Stimulated activated CD4-positive, alpha-beta T cell treated with anti-CD3 and anti-CD28 coated beads, Interleukin-12 subunit alpha, Interleukin-12 subunit beta, amount 100 ng/mL, for 48 hours (primary cell): ENCODE measurements at regions not wholly inside any gene's neighbourhood (a gene's known extent, or its start where the extent isn't known, plus 50 kb on each side); places are given as distances from the start of the nearest gene placed in this dataset.

ENCODE experiments used
- DNase-seq, 3 donors: peaks; one replicate each; pipeline ENCODE4 v3.0.0-alpha.2; 2020; ENCODE audit warnings: low read depth in 2 of 3, low spot score in 1 of 3

DNA sequence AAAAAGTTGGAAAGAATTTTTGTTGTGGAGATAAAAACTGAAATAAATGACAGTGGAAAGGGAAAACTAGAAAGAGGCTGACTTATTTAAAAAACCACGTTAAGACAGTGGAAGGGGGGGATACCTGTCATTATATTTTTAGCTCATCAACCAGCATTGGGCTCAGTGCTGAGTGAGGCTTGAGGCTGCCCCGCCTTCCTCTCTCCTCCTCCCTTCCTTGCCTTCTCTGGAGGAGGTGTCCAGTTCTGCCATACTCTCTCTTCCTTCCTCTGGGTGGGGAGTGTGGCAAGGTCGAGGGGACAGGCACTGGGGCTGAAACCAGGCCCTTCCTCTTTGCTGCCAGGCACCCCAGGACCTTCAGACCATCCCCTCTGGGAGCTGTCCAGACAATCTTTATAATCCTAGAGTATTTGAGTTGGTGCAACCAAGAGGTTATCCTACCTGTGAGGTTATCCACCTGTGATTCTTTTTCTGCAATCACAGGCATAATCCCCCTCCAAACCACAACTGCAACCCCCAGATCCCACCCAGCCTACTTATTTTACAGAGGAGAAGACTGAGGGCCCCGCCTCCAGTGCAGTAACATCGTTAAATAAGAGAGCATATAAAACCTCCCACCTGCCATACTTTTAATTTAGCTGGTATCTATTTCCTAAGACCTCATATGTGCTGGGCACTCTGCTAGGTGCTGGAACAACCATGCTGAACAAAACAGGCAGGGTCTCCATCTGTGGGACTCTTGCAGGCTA, 578.5 kb downstream of the BUD13 start:
- DNase-seq: no peak

DNA sequence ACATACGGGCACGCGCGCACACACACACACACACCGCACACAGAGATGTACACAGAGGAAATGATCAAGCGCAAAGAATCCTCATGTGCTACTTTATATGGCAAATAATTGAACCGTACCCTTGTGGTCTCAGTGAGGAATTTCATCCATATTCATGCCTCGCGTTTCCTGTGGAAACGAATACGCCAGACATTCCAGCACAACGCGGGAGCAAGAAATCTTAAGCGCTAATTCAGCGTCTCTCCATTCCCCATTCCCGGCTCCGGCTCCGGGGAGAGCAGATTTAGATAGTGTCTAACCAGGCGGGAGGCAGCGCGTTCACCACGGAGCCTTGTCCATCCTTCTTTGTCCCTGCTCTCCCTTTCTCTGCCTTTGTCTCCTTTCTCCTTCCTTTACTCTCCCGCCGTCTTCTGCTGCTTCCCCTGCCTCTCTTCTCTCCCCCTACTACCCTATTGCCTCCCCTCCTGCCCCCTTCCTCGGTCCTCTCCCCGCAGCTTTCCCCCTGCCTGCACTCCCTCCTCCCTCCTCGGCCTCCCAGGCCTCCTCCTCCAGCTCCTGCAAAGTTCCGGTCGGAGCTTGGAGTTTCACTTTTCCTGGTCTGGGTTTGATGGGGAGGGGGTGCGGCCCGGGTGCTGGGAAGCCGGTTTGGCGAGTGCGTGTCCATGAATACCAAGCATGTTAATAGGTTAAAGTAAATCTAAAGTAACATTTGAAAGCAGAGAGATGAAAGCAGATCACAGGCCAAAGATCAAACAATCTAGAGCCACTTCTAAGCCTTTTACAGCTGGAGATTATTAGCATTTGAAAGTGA, 579.3 kb downstream of the BUD13 start:
- no peak for DNase-seq

DNA sequence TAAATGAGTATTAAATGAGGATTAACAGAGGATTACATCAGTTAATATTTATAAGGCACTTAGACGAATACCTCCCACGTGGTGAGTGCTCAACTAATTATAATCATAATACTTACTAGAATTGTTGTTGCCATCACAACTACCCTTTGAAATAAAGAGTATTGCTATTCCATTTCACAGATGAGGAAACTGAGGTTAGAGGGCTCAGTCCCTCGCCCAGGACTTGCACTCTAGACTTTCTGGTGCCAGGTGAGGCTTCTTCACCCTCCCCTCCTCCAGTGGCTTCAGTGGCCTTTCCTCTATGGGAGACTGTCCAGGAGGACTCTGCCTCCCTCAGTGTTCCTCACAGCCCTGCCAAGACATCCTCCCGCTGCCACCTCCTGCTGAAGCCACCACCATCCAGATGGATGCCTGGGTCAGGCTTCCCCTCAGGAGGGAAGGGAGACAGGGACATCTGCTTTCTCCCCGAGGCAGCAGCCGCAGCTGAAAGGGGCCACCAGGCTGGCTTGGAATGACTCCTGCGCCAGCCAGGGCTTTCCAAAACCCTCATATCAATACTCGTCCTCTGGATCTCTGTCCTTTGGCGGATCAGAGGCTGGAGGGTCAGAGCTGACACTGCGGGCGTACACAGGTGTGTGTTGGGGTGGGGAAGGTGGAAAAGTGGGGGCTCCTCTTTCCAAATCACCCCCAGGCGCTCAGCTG, 580.1 kb downstream of the BUD13 start:
- no peak for DNase-seq

DNA sequence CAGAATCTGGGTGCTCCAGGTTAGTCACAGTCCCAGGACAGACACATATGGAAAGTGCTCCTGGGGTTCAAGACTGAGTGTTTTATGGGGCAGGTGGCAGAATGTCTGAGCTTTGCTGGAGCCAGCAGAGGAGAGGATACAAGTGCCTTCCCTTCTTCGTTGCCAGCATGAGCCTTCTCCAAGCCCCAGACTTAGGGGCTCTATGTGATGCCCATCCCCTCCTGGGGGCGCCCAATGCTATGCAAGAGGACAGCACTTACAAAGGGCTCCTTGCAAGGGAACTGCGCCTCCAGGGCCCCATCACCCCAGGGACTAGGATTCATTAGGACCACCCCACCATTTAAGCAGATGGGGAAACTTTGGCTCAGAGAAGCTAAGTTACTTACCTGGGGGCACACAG, 581.9 kb downstream of the BUD13 start:
- DNase-seq: no peak

DNA sequence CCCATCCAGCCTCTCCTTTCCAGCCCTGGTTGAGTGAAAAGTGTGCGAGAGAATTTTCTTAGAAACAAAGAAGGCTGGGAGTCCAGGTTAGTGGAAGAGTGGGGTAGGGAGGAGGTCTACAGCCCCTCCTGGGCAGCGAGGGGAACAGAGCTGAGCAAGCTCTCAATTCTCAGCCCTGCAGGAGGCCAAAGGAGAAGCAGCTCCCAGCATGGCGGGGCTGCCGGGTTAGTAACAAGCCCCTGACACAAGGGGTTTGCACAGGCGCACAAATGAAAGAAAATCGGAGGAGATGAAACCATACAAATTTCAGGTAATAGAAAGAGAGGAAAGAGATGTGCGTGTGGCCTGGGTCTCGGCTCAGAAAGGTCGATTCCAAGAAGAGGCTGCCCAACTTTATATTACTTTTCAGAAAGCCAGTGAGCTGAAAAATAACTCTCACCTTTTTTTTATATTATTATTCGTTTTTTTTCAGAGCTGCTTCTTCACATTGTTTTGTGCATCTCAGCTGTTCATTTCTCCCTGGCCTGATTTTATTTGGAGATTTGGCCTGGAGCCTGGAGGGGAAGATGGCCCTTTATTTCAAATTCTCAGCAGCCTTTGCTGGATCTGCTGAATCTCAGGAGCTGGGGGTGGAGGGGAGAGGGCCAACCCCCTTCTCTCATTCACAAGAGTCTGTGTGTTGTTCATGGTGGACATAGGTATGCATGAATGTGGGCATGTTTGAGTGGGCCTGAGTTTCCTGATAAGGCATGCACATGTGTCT, 583.2 kb downstream of the BUD13 start:
- no peak for DNase-seq

DNA sequence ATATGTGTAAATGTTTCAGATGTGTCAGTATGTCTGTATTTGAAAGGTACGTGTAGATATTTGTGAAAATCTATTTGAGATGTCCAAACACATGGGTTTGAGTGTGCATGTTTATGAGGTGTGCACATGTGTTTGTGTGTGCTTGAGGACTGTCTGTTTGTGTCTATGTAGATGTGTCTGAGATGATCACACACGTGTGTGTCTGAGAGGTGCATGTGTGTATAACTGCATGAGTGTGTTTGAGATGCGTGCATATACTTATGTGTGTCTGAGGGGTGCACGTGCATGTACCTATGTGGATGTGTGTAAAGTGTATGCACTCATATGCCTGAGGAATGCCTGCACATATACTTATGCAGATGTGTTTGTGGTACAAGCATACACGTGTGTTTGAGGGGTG, 584.4 kb downstream of the BUD13 start:
- no peak for DNase-seq

DNA sequence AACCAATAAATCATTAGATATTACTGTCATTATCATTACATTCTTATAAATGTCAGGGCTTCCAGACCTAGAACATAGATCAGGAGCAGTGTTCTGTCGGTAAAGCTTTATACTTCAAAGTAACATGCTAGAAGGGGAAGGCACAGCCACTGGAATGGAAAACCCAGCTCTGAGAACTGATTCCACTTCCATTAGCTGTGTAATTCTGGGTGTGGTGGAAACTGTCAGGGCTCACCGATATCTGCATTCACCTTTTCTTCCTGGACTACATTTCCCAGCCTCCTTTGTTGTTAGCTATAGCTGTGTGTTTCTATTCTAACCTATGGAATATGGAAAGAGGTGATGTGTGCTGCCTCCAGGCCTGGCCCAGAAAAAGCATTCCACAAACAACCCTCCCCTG, 585.8 kb downstream of the BUD13 start:
- no peak for DNase-seq

DNA sequence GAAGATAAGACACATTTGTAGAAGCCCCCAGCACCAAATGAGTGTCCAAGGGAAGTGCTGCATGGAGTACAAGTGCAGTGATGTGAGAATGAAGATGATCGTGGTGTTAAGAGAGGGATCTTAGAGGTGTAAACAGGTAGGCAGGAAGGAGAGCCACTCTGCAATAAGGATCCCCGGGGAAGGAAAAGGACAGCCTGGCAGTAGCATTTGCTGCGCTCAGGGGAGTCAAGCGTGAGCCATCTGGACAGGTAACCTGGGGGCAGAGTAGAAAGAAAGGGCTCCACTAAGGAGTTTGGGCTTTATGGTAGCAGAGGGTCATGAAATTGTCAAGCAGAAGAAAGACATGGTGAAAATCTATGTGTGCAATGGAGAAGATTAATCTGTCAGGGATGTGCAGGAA, 587.2 kb downstream of the BUD13 start:
- no peak for DNase-seq

DNA sequence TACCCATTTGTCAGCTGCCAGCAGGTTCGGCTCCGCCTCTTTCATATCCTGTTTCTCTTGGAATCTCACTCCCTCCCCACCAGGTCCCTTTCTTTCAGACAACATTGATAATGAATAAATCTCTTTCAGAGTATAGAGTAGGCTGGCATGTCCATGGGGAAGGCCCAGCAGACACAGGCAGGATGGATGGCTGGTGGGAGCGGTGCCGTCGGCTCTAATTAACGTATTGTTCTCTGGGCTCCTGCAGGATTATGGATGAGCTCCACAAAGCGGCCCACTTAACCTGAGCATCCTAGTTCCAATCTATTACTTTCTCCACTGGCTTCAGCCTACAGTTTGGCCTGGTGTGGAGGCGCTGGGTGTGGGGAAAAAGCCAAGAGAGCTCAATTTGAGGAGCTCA, 588.0 kb downstream of the BUD13 start:
- no peak for DNase-seq

DNA sequence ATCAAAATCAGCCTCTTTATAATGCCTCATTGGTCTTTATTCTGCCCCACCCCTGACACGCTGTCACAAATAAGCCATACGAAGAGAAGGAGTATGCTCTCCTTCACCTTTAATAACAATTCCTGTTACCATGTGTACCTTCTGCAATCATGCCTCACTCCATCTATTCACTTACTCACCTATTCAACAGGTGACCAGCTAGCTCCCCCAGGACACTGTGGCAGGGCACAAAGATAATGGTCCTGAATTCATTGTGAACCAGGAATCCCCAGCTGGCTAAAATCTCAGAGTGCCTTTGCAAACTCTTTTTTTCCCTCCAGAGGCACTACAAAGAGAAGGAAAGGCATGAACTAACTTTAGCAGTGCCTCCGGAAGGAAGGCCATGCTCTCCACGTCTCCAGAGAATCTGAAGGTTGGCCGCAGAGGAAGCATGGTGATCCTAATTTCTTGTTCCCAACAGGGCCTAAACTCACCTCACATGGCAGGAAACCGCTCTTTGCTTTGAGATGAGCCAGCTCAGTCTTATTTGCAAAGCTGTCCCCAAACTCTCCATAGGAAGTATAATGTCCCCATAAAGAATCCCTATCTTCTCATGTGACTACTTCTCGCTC, 590.3 kb downstream of the BUD13 start:
- DNase-seq: no peak

DNA sequence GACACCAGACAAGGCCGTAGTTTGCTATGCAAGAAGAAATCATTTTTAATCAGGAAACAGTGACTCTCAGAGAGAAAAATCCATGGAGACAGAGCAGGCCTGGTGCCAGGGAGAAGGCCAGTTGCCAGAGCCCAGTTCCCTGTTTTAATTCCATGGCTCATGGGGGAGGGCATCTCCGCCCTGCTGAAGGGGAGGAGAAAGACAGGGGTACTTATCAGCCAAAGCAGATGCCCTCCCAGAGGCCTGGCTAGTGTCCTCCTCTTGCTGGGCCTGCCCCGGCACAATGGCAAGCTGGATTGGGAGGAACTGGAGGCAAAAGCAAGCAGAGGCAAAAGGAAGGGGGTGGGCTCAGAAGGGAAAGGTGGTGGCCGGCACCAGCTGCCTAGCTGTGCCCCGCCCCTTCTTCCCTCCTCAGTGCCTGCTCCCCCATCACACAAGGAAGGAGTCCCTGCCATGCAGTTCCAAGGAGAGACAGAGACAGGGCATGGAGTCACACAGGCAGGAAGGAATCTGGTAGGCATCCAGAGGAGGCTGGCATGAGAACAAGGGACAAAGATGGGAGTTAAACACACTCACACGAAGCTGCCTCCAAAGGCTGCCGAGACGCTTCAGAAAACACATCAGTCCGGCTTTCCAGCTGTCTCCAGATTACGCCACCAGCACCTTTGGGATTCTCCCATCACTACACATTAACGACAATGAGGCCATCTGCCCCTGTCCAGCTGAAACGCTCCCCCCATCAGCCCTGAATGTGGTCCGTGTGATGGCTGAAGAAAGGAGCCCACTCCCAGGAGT, 591.8 kb downstream of the BUD13 start:
- no peak for DNase-seq

DNA sequence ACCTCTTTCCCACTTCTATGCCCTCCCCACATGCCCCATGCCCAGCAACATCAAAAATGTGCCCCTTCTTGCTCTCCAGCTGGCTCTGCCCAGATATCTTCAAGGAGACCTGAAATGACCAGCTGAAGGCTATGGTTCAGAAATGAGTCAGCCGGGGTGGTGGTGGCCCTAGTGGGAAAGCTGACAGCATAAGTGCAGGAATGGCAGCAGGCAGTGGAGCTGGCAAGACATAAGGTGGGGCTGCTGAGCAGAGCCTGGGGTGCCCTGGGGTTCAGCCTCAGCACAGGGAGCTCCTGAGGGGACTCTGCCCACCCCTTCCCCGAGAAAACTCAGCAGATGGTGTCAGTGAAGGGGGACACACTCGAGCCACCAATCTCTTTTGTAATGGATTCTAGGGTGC, 593.4 kb downstream of the BUD13 start:
- no peak for DNase-seq

DNA sequence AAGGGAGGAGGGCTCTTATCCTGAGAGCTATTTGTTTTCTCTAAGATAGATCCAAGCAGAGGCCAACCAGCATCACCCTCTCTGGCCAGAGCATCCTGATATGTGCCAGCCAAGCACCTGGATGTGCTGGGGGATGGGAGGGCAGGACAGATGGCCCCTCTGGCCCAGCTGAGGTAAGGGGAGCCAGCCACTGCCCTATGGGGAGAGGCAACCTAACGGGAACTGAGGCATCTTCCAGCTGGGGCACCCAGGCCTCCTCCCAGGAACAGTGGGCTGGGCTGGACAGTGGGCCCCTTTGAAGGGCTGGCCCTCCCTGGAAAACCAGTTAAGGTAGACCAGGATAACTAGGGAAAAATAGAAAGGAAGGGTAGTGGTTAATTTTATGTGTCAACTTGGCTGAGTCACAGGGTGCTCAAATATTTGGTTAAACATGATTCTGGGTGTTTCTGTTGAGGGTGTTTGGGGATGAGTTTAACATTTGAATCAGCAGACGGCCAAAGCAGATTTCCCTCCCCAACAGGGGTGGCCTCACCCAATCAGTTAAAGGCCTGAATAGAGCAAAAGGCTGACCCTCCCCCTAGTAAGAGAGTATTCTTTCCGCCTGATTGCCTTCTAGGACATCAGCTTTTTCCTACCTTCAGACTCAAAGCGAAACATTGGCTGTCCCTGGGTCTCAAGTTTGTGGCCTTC, 595.1 kb downstream of the BUD13 start:
- no peak for DNase-seq

DNA sequence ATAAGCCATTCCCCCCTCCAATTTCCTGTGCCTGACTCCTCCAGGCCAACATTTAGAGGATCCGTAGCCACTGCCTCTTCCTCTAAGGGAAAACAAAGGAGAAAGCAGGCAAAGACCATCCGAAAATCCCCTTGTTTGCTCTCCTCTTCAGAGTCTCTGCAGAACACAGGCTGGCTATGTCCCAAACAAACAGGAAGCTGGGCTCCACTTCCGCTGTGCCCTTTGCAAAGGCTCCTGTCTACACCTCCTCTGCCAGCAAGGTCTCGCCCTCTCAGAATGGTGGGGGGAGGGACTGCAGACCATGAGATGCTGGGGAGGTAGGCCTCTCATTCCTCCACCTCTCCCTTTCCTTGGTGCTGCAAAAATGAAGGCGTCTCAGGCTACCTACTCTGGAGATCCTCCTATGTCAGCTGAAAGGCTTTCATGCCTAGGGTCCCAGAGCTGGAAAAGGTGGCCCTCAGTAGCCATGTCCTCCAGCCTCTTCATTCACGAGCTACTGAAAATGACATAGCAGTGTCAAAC, 596.2 kb downstream of the BUD13 start:
- no peak for DNase-seq

DNA sequence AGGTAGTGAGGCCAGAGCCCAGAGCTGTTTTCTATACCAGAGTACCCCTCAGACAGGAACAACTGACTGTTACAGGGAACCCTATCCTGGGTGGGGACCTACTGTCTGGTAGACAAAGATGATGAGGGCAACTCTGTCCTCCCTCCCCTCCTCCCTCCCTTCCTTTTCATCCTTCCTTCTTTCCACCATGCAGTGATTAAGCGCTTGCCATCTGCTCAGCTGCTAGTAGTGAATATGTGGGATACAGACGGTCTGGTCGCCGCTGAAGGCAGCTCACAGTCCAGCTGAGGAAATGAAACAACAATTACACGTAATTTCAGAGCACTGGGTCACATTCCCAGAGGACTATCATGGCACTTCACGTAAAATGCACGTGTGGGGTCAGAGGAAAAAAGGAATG, 597.1 kb downstream of the BUD13 start:
- DNase-seq: no peak

DNA sequence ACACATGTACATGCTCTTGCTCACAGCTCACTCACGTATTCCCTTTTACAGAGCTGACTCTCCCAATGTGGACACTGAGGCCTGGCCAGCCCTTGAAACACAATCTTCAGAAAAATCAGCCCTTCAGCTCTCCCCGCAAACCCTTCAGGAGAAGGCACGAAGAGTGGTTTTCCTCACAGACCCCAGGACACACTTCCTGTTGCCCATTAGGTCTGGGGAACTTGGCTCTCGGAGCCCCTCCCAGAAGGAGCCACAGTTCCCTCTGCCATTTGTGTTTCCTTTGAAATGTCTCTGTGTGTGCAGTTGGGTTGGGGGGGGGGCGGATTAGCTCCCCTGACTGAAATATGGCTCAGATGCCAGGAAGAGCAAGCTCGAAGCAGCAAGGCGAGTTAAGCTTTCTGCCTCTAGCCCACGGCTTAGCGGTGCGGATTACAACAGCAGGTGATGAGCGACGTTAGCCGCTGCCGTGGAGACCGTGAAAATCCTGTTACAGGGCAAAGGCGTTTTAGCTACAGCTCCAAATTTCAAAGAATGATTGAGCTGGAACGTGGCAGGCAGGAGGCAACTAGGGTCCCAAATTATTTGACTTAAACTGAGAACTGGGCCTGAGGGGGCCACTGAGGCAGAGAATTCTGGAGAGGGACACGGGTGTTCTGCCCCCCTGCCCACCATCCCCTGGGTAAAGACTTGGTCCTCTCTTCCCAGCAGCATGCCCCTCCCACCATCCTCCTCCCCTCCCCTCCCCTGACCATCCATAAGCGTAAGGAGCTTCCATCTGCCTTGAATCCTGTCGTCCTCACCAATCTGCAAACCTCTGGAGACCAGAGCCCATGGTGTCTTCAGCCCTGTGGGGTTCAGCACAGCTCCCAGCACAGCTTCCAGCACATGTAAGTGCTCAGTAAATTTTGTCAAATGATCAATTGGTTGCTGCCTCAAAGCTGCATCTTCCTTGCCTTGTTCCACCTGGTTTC, 598.6 kb downstream of the BUD13 start:
- no peak for DNase-seq

DNA sequence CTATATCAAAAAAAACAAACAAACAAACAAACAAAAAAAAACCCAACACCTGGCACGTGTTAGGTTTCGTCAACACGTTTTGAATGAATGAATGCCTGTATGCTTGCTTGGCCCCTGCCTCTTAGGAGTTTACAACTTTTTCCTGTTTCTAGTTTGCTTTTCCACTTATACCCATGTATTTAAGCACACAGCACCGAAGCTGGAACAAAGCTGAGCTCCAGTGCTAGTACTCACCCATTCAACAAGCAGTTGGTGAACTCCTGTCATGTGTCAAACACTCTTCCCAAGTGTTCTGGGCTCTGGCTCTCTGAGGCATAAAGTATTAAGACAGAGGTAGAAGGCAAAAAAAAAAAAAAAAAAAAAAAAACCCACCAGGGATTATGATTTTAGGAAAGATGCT, 599.3 kb downstream of the BUD13 start:
- DNase-seq: no peak

DNA sequence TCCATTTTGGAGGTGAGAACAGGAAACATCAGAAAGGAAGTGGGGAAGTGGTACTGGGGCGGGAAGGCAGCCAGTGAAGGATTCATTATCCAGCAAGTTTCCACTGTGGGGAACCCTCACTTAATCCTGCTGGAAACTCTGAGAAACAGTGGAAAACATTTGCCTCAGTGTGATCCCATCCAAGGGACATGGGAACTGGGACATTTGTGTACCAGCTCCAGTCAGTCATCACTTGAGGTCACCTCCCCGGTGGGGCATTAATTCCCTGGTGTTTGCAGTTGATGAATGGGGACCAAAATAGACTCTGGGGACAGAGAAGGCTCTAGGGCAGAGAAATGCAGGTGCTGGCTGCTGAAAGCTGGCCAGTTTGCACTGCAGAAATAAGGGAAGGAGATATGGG, 599.9 kb downstream of the BUD13 start:
- DNase-seq: no peak
